SK-N-SH (cell line): ENCODE measurements at regions not wholly inside any gene's neighbourhood (a gene's known extent, or its start where the extent isn't known, plus 50 kb on each side); places are given as distances from the start of the nearest gene placed in this dataset.

Experiments
- CTCF ChIA-PET: fragments of 300-600, 350-600 bp; formaldehyde crosslinking; extraction: SDS; loops from one replicate; lab custom pipeline; 2021; lab: Yijun Ruan, JAX
- POLR2A ChIA-PET: fragments of 350-600 bp; sonication (Branson Sonifier 250); formaldehyde crosslinking; extraction: SDS; loops from one replicate; lab custom pipeline; 2020; ENCODE audit warnings: antibody characterized with exemption, inconsistent platforms; lab: Yijun Ruan, JAX
- DNase-seq: peaks from one replicate; pipeline ENCODE4 v3.0.0; 2012
- H2AFZ ChIP-seq: fragments of 200-600 bp; sonication (generic); 2 replicates; pipeline ENCODE4 v1.8.1; 2016; ENCODE audit warnings: antibody characterized with exemption, mild to moderate bottlenecking, low read depth
- H3F3A ChIP-seq: fragments of 200-600 bp; sonication (generic); replicated peaks from 2 replicates; pipeline ENCODE3; 2016; ENCODE audit warnings: antibody characterized with exemption, mild to moderate bottlenecking; ENCODE audit not compliant: insufficient read depth
- H3K27ac ChIP-seq, 2 experiments: fragments of 200-500 bp in 1 of 2; fragments of 200-600 bp in 1 of 2; sonication (Bioruptor generic) in 1 of 2; sonication (generic), shearing (Covaris generic) in 1 of 2; 2 replicates each; pipeline versions ENCODE4 v1.5.1 to v1.6.1; 2014 to 2016; ENCODE audit warnings: low read depth in 2 of 2, inconsistent platforms in 1 of 2, low read length in 1 of 2, mild to moderate bottlenecking in 1 of 2, mixed read lengths in 1 of 2
- H3K27me3 ChIP-seq: fragments of 200-600 bp; sonication (generic), shearing (Covaris generic); 2 replicates; pipeline ENCODE4 v1.6.1; 2016; ENCODE audit warnings: mixed run types; ENCODE audit not compliant: insufficient read depth
- H3K36me3 ChIP-seq, 2 experiments: fragments of 200-500 bp in 1 of 2; fragments of 200-600 bp in 1 of 2; sonication (Bioruptor generic) in 1 of 2; sonication (generic) in 1 of 2; replicated peaks in 1 of 2; 2 replicates each; pipeline versions ENCODE3 to v1.5.1; 2014 to 2016; ENCODE audit warnings: low read length in 1 of 2, mild to moderate bottlenecking in 1 of 2; ENCODE audit not compliant: insufficient read depth in 2 of 2, control insufficient read depth in 1 of 2
- H3K4me1 ChIP-seq, 2 experiments: fragments of 200-500 bp in 1 of 2; fragments of 200-600 bp in 1 of 2; sonication (Bioruptor generic) in 1 of 2; sonication (generic), shearing (Covaris generic) in 1 of 2; 2 replicates each; pipeline versions ENCODE4 v1.5.1 to v1.6.1; 2014 to 2016; ENCODE audit warnings: low read depth in 1 of 2, low read length in 1 of 2, mixed run types in 1 of 2; ENCODE audit not compliant: insufficient read depth in 2 of 2, control insufficient read depth in 1 of 2
- H3K4me2 ChIP-seq: fragments of 200-600 bp; sonication (generic), shearing (Covaris generic); 2 replicates; pipeline ENCODE4 v1.6.1; 2017; ENCODE audit warnings: mixed run types
- H3K4me3 ChIP-seq, 2 experiments: fragments of 200-500 bp in 1 of 2; fragments of 200-600 bp in 1 of 2; sonication (Bioruptor generic) in 1 of 2; sonication (generic), shearing (Covaris generic) in 1 of 2; 2 replicates each; pipeline versions ENCODE4 v1.5.1 to v1.8.1; 2014 to 2016; ENCODE audit warnings: low read depth in 2 of 2, inconsistent platforms in 1 of 2, low read length in 1 of 2, mild to moderate bottlenecking in 1 of 2, mixed read lengths in 1 of 2, moderate library complexity in 1 of 2
- H3K79me2 ChIP-seq: fragments of 200-600 bp; sonication (generic); 2 replicates; pipeline ENCODE4 v1.8.1; 2017; ENCODE audit warnings: mild to moderate bottlenecking; ENCODE audit not compliant: insufficient read depth
- H3K9ac ChIP-seq: fragments of 200-600 bp; sonication (generic); 2 replicates; pipeline ENCODE4 v1.6.1; 2017; ENCODE audit warnings: mixed run types
- H3K9me2 ChIP-seq: fragments of 200-600 bp; sonication (generic); 2 replicates; pipeline ENCODE4 v1.6.1; 2017; ENCODE audit warnings: mixed run types
- H3K9me3 ChIP-seq: fragments of 200-600 bp; sonication (generic); 2 replicates; pipeline ENCODE4 v1.6.1; 2017; ENCODE audit warnings: mixed run types, mild to moderate bottlenecking, moderate library complexity
- H4K20me1 ChIP-seq: fragments of 200-600 bp; sonication (generic); 2 replicates; pipeline ENCODE4 v1.6.1; 2017; ENCODE audit warnings: mild to moderate bottlenecking, mixed run types; ENCODE audit not compliant: insufficient read depth
- EZH2phosphoT487 ChIP-seq: fragments of 200-600 bp; sonication (generic); IDR thresholded peaks from 2 replicates; pipeline ENCODE4 v1.6.1; 2017; ENCODE audit warnings: low read depth, mixed run types, mild to moderate bottlenecking, antibody characterized with exemption, moderate library complexity, borderline replicate concordance
- FOXJ3 ChIP-seq: sonication (generic); formaldehyde crosslinking; IDR thresholded peaks from 2 replicates; pipeline ENCODE4 v1.5.1; 2020; ENCODE audit warnings: mild to moderate bottlenecking, missing genetic modification reagents
- GATA2 ChIP-seq: sonication (generic); formaldehyde crosslinking; IDR thresholded peaks from 2 replicates; pipeline ENCODE4 v1.5.0; 2020; ENCODE audit warnings: mild to moderate bottlenecking, missing genetic modification reagents
- MEF2A ChIP-seq: IDR thresholded peaks from 2 replicates; pipeline ENCODE4 v1.4.0; 2012; ENCODE audit warnings: low read depth, borderline replicate concordance
- NFIC ChIP-seq: IDR thresholded peaks from 2 replicates; pipeline ENCODE4 v1.4.0; 2012; ENCODE audit warnings: borderline replicate concordance
- POLR2AphosphoS5 ChIP-seq: IDR thresholded peaks from 2 replicates; pipeline ENCODE4 v1.6.1; 2012; ENCODE audit warnings: low read depth, low read length
- SIN3A ChIP-seq: IDR thresholded peaks from 2 replicates; pipeline ENCODE4 v1.6.1; 2012; ENCODE audit warnings: low read depth, mild to moderate bottlenecking, low read length, moderate library complexity, borderline replicate concordance
- WGBS: methylation state at CpG from one replicate; pipeline ENCODE4 v1.1.6; 2017; ENCODE audit warnings: low lambda C conversion rate; 5-methylcytosine and 5-hydroxymethylcytosine counted together
- TF ChIP-seq, protein P1 (sequence below): IDR thresholded peaks from 2 replicates; pipeline ENCODE4 v1.4.0; 2012; ENCODE audit warnings: low read depth, borderline replicate concordance

DNA sequence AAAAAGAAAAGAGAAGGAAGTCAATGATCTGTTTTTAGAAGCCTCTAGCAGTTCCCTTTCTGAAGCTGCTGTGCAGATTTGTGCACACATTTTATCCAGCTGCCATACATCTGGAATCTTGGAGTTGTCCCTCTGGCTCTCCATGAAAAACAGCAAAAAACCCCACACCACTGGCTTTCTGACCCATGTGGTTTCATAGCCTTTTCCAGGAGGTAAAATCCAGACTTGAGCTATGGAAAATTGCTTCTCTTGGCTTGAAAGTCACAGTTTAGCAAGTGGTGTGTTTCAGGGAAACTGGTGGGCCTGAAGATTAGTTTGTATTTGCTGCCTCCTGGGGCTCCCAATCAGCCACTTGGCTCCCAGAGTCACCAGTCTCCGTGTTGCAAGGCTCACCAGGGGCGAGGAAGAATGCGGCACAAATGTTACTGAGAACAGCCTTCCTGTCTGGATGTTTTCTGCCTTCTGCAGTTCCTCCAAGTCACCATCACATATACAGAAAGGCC, 50.1 kb upstream of the ADRB1 start:
- ChIA-PET CTCF (no interaction called here), POLR2A (no interaction called here)
- H3K4me2 ChIP-seq = no peak overlapping the region
- no peak overlapping the region for H3K27ac ChIP-seq
- 83% methylated on average over 2 of the region's 3 CpGs for WGBS
- no peaks in the 10 kb centered on the region for H3F3A ChIP-seq
- no peak overlapping the region for H2AFZ ChIP-seq
- H3K27me3 ChIP-seq = no peaks in the 10 kb centered on the region; the same call in 1 of the 2 replicates
- no peaks in the 10 kb centered on the region for H3K9me2 ChIP-seq
- no peaks in the 10 kb centered on the region for H4K20me1 ChIP-seq
- TF ChIP-seq, protein P1, sequence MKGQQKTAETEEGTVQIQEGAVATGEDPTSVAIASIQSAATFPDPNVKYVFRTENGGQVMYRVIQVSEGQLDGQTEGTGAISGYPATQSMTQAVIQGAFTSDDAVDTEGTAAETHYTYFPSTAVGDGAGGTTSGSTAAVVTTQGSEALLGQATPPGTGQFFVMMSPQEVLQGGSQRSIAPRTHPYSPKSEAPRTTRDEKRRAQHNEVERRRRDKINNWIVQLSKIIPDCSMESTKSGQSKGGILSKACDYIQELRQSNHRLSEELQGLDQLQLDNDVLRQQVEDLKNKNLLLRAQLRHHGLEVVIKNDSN = no peak
- TF ChIP-seq POLR2AphosphoS5 (no peak), FOXJ3 (CRISPR knock-in tag) (no peak), MEF2A (no peak), EZH2phosphoT487 (no peak), GATA2 (CRISPR knock-in tag) (no peak), SIN3A (no peak), NFIC (no peak)
- H3K9ac ChIP-seq = no peak overlapping the region
- DNase-seq = no peak
- no peak overlapping the region for H3K4me3 ChIP-seq
- no peaks in the 10 kb centered on the region for H3K9me3 ChIP-seq
- H3K4me1 ChIP-seq = no peaks in the 10 kb centered on the region
- H3K79me2 ChIP-seq = no peaks in the 10 kb centered on the region
- H3K36me3 ChIP-seq = no peaks in the 10 kb centered on the region
